HG02759 (cell line): ENCODE measurements at regions not wholly inside any gene's neighbourhood (a gene's known extent, or its start where the extent isn't known, plus 50 kb on each side); places are given as distances from the start of the nearest gene placed in this dataset.
A peak's percentile ranks its signal among the peaks of the same experiment; 100 is the strongest.
"Not testable (repeated sequence)": the region's sequence is repeated elsewhere in the genome, so short reads cannot be mapped to it uniquely, and the experiment has no call there.

Experiments
- ATAC-seq: cut with Tn5 transposase; IDR thresholded peaks from one replicate; pipeline ENCODE4 v1.9.1; 2021; ENCODE audit warnings: mild to moderate bottlenecking, moderate library complexity; ENCODE audit not compliant: unreplicated experiment

DNA sequence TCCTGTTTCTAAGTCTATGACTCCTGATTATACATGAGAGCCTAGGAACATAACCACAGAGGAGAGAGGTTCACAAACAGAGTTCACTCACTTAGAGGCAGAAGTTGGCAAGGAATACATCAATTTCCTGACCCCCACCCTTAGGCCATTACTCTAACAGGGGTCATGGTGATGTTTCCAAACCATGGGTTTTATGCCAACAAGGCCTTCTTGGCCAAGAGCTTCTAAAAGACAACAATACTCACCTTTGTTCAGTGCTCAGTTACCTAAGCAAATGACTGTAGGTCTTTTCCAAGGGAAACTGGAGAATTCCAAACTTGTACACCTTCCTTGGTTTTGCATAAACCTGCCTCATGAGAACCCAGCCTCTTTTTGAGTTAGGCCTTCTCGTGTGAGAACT is 52.6 kb downstream of the ERICH4 start:
- no peak for ATAC-seq

DNA sequence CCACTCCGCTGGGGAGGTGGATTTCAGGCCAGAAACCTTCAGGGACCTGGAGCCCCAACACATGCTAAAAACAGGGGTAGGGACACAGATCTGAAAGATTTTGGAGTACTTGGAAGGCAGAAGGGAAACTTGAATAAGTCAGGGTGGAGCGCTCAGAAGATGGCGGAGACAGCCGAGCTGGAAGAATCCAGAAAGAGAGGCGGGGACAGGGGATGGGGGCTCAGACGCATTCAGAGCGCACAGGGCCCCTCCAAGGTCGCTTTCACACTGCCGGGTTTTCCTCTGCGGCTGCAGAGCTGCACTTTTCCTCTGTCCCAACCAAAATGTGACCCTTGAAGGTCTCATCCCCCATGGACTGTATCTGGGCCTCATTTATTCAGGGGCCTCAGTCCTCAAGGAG is 56.9 kb downstream of the ERICH4 start:
- no peak for ATAC-seq

DNA sequence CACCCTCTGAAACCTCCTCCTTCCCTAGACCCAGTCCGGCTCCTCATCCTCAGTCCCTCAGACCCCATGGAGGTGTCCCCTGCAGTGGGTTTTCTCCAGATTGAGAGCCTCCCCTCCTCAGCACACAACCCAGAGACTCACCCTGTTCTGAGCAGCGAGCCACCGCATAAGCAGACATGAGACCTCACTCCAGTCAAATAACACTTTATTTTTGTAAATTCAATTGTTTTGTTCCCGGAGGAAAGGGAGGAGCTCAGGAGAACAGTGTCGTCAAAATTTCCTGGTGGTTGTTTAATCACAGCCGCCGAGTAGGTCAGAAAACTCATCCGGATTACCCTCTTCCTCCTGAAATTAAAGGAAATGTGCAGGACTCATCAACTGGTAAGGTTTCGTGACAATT is 57.5 kb downstream of the ERICH4 start:
- ATAC-seq = no peak

DNA sequence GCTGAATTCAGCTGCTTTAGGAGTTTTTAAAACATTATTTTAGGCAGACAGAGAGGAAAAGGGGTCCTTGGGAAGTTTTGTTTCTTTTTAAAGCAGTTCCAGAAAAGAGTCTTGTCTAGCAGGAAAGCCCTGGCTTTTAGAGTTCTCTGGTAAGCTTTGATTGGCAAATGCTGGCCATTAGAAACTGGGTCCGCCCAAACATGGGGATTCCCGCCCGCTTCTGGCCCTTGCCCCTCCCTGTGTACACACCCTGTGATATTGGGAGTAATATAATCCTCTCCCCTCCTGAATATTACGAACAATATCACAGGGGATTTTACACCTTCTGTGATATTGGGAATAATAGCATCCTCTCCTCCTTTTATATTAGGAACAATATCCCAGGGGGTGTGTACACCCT is 58.9 kb downstream of the ERICH4 start:
- ATAC-seq = no peak

DNA sequence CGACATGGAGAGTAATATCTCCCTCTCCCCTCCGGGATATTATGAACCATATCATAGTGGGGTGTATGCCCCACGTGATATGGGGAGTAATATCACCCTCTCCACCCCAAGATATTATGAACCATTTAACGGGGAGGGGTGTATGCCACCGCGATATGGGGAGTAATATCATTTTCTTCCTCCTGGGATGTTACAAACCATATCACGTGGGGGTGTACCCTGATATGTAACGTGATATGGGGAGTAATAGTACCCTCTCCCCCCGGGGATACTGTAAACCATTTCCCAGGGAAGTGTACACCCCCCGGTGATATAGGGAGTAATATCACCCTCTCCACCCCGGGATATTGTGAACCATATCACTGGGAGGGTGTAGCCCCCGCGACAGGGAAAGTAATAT is 62.1 kb downstream of the ERICH4 start:
- ATAC-seq = no peak

DNA sequence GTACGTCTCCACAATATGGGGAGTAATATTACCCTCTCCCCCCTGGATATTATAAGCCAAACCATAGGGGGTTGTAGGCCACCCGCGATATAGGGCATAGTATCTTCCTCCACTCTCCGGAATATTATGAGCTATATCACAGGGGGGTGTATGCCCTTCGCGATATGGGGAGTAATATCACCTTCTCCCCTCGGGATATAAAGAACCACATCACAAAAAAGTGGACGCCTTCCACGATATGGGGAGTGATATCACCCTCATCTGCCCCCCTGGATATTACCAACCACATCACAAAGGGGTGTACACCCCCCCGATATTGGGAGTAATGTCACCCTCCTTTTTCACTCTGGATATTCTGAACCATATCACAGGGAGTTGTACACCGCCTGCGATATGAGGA is 65.5 kb upstream of the CEACAM21 start:
- no peak for ATAC-seq

DNA sequence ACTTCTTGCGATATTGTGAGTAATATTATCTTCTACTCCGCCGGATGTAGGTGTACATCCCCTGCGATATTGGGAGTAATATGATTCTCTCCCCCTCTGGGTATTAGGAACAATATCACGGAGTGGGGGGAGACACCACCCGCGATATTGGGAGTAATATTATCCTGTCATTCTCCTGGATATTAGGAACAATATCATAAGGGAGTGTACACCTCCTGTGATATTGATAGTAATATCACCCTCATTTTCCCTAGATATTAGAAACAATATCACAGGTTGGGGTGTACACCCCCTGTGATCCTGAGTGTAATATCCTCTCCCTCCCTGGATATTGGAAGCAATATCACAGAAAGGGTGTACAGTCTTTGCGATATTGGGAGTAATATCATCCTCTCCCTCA is 64.3 kb upstream of the CEACAM21 start:
- no peak for ATAC-seq

DNA sequence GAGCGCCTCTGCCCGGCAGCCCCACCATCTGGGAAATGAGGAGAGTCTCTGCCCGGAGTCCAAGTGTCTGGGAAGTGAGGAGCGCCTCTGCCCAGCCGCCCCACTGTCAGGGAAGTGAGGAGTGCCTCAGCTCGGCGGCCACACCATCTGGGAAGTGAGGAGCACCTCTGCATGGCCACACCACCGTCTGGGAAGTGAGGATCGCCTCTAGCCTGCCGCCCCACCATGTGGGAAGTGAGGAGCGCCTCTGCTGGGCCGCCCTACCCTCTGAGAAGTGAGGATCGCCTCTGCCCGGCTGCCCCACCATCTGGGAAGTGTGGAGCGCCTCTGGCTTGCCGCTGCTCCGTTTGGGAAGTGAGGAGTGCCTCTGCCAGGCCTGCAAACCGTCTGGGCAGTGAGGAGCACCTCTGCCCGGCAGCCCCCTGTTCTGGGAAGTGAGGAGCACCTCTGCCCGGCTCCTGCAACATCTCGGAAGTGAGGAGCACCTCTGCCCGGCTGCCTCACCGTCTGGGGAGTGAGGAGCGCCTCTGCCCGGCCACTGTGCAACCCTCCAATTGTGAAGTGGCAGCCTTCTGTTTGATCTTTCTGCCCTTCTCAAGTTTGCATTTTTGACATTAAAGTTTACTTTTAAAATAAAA is 60.8 kb upstream of the CEACAM21 start:
- ATAC-seq = no peak

DNA sequence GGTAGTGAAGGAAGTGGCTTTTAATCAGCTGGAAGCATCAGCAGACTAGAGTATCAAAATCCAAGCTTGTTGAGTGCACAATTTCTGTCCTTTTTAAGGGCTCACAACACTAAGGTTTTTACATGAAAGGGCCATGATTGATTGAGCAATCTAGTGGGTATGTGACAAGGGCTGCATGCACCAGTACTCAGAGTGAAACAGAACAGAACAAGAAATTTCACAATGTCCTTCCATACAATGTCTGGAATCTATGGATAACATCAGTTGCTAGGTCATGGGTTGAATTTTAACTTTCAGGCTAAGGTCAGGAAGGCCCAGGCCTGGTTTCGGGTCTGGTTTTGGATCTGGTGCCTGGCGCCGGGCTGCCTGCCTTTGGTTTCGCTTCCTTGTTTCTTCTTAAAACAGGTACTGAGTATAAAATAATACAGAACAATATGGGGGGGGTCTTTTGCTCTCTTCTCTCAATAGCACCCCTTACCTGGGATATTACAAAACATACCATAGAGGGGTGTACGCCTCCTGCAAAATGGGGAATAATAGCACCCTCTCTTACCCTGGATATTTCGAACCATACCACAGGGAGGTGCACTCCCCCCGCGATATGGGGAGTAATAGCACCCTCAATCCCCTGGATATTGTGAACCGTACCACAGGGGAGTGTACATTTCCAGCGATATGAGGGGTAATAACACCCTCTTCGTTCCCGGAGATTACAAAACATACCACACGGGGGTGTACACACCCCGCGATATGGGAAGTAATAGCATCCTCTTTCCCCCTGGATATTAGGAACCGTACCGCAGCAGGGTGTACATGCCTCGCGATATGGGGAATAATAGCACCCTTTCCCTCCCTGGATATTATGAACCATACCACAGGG is 59.4 kb upstream of the CEACAM21 start:
- not testable (repeated sequence) for ATAC-seq

DNA sequence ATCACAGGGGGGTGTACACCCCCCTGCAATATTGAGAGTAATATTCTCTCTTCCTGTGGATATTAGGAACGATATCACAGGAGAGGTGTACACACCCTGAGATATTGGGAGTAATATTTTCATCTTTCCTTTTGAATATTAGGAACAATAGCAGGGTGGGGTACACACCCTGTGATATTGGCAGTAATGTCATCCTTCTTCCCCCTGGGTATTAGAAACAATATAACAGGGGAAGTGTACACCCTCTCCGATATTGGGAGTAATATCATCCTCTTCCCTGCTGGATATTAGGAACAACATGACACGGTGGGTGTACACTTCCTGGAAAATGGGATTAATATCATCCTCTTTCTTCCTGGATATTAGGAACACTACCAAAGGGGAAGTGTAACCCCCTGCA is 57.8 kb upstream of the CEACAM21 start:
- no peak for ATAC-seq

DNA sequence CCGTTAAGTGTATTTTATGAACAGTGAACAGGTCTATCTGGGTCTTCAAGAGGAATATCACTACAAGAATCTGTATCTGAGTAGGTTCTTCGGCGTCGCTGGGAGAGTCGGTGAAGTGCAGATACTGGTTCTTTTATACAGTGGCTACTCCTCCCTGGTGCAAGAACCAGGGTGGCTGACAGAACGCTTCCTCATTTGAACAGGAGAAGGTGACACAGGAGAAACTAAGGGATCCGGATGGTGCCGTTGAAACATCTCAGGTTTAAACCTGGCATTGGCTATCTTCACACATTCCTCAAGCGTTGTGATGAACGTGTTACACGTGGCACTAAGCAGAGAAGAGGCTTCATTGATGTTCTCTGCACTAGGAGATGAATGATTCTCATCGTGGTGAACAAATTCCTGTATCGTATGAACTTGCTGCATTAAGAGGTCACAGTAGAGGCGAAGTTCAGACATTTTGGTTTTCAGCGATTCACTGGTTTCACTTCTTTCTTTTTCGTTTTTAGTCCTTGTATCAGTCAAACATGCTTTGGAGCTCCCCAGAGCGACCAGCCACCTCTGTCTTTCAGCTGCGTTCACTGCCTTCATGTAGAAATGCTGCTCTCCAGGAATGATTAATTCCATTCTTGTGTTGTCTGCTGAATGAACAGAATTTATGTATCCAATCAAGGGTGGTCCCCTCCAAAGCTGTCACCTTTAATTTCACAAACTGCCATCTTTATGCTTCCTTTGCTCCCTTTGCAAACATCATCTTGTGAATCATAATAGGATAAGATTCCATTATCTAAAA is 54.6 kb upstream of the CEACAM21 start:
- peak; percentile 69 for ATAC-seq

DNA sequence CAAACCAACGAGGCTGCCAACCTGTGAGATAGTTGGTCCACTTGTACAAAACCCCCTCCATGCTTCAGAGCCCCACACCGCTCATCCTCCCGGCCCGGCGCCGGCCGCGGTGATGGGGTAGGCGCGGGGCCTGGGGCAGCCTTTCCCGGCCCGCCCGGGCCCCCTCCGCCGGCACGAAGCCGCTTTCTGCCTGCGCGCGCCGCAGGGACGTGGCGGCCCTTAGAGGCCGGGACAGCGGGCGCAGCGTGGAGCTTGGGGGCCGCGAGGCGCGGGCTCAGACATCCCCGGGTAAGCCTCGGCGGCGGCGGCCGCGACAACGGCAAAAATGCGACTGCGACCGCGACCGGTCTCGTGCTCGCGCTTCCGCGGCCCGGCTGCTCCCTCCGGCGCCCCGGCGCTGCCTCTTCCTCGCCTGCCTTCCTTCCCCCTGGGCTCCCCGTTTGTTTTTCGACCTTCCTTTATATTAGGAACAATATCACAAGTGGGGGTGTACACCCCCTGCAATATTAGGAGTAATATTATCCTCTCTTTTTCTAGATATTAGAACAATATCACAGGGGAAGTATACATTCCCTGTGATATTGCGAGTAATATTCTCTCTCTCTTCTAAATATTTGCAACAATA is 53.9 kb upstream of the CEACAM21 start:
- peak; percentile 54 for ATAC-seq

DNA sequence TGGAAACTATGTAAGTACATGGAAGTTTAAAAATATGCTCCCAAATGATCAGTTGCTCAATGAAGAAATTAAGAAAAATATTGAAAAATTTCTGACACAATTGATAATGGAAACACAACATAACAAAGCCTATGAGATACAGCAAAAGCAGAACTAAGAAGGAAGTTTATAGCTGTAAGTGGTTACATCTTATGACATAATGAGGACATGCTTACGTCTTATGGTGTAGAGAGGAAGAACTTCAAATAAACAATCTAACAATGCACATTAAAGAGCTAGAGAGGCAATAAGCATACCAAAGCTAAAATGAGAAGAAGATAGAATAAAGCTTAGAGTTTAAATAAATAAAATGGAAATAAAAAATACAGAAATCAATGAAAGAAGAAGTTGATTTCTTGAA is 50.0 kb upstream of the CEACAM21 start:
- no peak for ATAC-seq
